Choroid plexus epithelial cell (primary cell): ENCODE measurements at regions not wholly inside any gene's neighbourhood (a gene's known extent, or its start where the extent isn't known, plus 50 kb on each side); places are given as distances from the start of the nearest gene placed in this dataset.
"Not testable (repeated sequence)": the region's sequence is repeated elsewhere in the genome, so short reads cannot be mapped to it uniquely, and the experiment has no call there.

Experiments used
- DNase-seq: peaks from one replicate; pipeline ENCODE4 v3.0.0-alpha.2; 2010; ENCODE audit warnings: low read depth
- H3K4me3 ChIP-seq: 2 replicates; pipeline ENCODE4 v1.5.1; 2011; ENCODE audit warnings: low read depth, mild to moderate bottlenecking, control low read depth, low read length, moderate library complexity
- TF ChIP-seq, protein P1 (sequence below): conservative IDR thresholded peaks from 2 replicates; pipeline ENCODE4 v1.5.1; 2011; ENCODE audit warnings: low read depth, mild to moderate bottlenecking, control low read depth, inconsistent platforms, low read length, moderate library complexity

DNA sequence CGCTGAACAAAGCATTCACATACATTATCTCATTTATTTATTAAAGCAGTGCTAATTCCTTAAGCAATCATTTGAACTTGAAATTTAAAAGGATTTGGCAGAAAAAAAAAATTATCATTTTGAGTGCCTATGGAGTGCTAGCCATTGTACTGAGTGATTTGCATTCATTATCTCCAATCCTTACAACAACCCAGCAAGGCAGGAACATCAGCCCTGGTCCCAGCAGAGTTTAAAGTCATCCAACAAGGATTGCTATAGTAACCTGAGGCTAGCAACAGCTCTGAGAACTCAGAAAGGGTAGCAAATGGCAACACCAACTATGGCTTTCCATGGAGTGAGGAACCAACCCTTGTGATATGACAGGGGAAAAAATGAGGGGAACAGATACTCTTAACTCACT lies 237.6 kb upstream of the SETMAR start:
- DNase-seq, result no peak
- H3K4me3 ChIP-seq, result no peak overlapping the region
- TF ChIP-seq, protein P1, sequence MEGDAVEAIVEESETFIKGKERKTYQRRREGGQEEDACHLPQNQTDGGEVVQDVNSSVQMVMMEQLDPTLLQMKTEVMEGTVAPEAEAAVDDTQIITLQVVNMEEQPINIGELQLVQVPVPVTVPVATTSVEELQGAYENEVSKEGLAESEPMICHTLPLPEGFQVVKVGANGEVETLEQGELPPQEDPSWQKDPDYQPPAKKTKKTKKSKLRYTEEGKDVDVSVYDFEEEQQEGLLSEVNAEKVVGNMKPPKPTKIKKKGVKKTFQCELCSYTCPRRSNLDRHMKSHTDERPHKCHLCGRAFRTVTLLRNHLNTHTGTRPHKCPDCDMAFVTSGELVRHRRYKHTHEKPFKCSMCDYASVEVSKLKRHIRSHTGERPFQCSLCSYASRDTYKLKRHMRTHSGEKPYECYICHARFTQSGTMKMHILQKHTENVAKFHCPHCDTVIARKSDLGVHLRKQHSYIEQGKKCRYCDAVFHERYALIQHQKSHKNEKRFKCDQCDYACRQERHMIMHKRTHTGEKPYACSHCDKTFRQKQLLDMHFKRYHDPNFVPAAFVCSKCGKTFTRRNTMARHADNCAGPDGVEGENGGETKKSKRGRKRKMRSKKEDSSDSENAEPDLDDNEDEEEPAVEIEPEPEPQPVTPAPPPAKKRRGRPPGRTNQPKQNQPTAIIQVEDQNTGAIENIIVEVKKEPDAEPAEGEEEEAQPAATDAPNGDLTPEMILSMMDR, result no peak

GRCh38 chr3:4067893-4068292 lies 235.3 kb upstream of the SETMAR start:
- H3K4me3 ChIP-seq, result no peak overlapping the region
- TF ChIP-seq, protein P1, result no peak
- no peak for DNase-seq

DNA sequence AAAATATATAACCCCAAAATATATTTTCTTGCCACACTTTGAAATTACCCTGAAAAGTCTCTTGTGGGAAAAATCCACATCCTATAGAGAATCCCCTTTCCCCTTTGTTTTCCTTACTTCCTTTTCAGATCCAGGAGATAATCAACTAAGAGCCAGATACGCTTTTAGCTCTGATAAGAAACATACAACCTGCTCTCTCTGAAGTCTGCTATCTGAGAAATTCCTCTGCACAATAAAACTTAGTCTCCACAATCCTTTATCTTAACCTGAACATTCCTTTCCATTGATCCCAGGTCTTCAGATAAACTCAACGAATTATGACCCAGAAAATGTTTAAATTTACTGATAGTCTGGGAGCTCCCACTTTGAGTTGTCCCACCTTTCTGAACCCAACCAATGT lies 233.4 kb upstream of the SETMAR start:
- TF ChIP-seq, protein P1, result no peak
- DNase-seq, result no peak
- H3K4me3 ChIP-seq, result no peak overlapping the region

- TF ChIP-seq, protein P1, result no peak
- no peak overlapping the region for H3K4me3 ChIP-seq
- no peak for DNase-seq
Measured at GRCh38 chr3:4071481-4072184, 231.5 kb upstream of the SETMAR start.

- not testable (repeated sequence) for DNase-seq, H3K4me3 ChIP-seq
Measured at GRCh38 chr3:4077278-4077677, 225.9 kb upstream of the SETMAR start.

GRCh38 chr3:4077950-4078349 lies 225.2 kb upstream of the SETMAR start:
- no peak overlapping the region for H3K4me3 ChIP-seq
- TF ChIP-seq, protein P1, result no peak
- DNase-seq, result no peak

DNA sequence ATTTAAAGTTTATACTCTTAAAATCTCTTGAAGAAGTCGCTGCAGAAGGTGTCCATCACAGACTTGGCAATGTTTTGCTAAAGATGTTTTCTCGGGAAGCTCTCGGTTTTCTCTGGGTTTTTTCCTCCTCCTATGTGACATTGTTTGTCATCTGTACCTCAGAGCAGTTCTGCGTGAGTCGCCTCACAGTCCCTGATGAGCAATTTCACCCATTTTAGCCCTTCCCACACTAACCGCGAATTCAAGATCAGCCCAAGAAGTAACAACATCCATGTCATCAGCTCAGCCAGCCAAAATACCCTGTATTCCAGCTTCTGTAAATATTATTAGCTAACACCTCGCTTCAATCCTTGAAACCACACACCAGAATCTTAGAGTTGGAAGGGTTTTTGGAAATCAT lies 224.3 kb upstream of the SETMAR start:
- no peak for DNase-seq
- H3K4me3 ChIP-seq, result no peak overlapping the region
- TF ChIP-seq, protein P1, result no peak
